HG03064 (cell line): ENCODE measurements at regions not wholly inside any gene's neighbourhood (a gene's known extent, or its start where the extent isn't known, plus 50 kb on each side); places are given as distances from the start of the nearest gene placed in this dataset.
"Not testable (repeated sequence)": the region's sequence is repeated elsewhere in the genome, so short reads cannot be mapped to it uniquely, and the experiment has no call there.

Experiments used
- ATAC-seq: cut with Tn5 transposase; IDR thresholded peaks from one replicate; pipeline ENCODE4 v1.9.1; 2021; ENCODE audit warnings: low read depth; ENCODE audit not compliant: unreplicated experiment

GRCh38 chr12:61513499-61513898 is 746.7 kb upstream of the USP15 start:
- ATAC-seq = no peak

GRCh38 chr12:61514016-61514415 is 746.2 kb upstream of the USP15 start:
- ATAC-seq = no peak

GRCh38 chr12:61521258-61521657 is 738.9 kb upstream of the USP15 start:
- ATAC-seq = no peak

- ATAC-seq = no peak
Measured at GRCh38 chr12:61523276-61523992, 736.8 kb upstream of the USP15 start.

GRCh38 chr12:61524851-61525250 is 735.4 kb upstream of the USP15 start:
- ATAC-seq = no peak

- ATAC-seq = no peak
Measured at GRCh38 chr12:61525331-61525730, 734.9 kb upstream of the USP15 start.

- no peak for ATAC-seq
Measured at GRCh38 chr12:61530456-61530855, 729.7 kb upstream of the USP15 start.

- ATAC-seq = no peak
Measured at GRCh38 chr12:61531195-61531594, 729.0 kb upstream of the USP15 start.

GRCh38 chr12:61536117-61536516 is 724.1 kb upstream of the USP15 start:
- no peak for ATAC-seq

- no peak for ATAC-seq
Measured at GRCh38 chr12:61536525-61536924, 723.7 kb upstream of the USP15 start.

- ATAC-seq = no peak
Measured at GRCh38 chr12:61538951-61539350, 721.3 kb upstream of the USP15 start.

GRCh38 chr12:61542551-61542950 is 717.7 kb upstream of the USP15 start:
- no peak for ATAC-seq

- ATAC-seq = no peak
Measured at GRCh38 chr12:61546296-61546695, 713.9 kb upstream of the USP15 start.

- no peak for ATAC-seq
Measured at GRCh38 chr12:61553091-61553490, 707.1 kb upstream of the USP15 start.

- ATAC-seq = no peak
Measured at GRCh38 chr12:61554268-61555008, 705.8 kb upstream of the USP15 start.

GRCh38 chr12:61563665-61564450 is 696.3 kb upstream of the USP15 start:
- no peak for ATAC-seq

- ATAC-seq = no peak
Measured at GRCh38 chr12:61564466-61564865, 695.7 kb upstream of the USP15 start.

GRCh38 chr12:61566183-61566582 is 694.0 kb upstream of the USP15 start:
- ATAC-seq = no peak

GRCh38 chr12:61574339-61574738 is 685.9 kb upstream of the USP15 start:
- ATAC-seq = no peak

GRCh38 chr12:61584943-61585342 is 675.3 kb upstream of the USP15 start:
- ATAC-seq = no peak

- not testable (repeated sequence) for ATAC-seq
Measured at GRCh38 chr12:61590864-61591263, 669.3 kb upstream of the USP15 start.
